ENCODE measurements at regions not wholly inside any gene's neighbourhood (a gene's known extent, or its start where the extent isn't known, plus 50 kb on each side); places are given as distances from the start of the nearest gene placed in this dataset.
"Not testable (repeated sequence)": the region's sequence is repeated elsewhere in the genome, so short reads cannot be mapped to it uniquely, and the experiment has no call there.

DNA sequence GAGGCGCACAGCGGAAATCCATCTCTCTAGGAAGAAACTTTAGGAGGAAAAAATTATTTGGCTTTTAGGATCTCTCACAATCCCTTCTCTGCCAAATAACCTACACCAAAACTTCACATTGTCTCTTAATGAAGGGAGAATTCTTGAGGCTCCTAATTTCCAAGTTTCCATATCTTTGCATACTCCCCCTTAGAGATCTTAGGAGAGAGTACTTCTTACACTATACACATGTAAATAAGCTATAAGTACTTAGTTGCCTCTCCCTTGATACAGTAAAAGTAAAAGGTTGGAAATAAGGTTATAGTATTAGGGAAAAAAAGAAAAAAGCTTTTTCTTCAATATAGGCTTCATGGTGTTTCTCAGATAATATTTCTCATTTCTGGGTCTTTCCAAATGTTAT is 596.7 kb downstream of the SATB2 start:
- H3K9me3 ChIP-seq (ENCODE audit: low read depth, low read length) = no peaks in the 10 kb centered on the region
- H3K4me2 ChIP-seq (ENCODE audit: insufficient read depth, low read length) = no peak overlapping the region
- no peak overlapping the region for H3K27ac ChIP-seq (ENCODE audit: low read depth, low read length)
- H4K20me1 ChIP-seq (ENCODE audit: insufficient read depth, low read length) = no peaks in the 10 kb centered on the region
- no peaks in the 10 kb centered on the region for H3K27me3 ChIP-seq (ENCODE audit: insufficient read depth, low read length)
- H3K79me2 ChIP-seq (ENCODE audit: insufficient read depth, low read length) = no peaks in the 10 kb centered on the region
- H2AFZ ChIP-seq (ENCODE audit: low read length) = no peak overlapping the region
- DNase-seq (ENCODE audit: insufficient read length, low spot score, missing footprints) = no peak
- H3K36me3 ChIP-seq (ENCODE audit: insufficient read depth, low read length) = no peaks in the 10 kb centered on the region
- no peaks in the 10 kb centered on the region for H3K4me1 ChIP-seq (ENCODE audit: insufficient read depth, low read length)
- TF ChIP-seq, protein P1, sequence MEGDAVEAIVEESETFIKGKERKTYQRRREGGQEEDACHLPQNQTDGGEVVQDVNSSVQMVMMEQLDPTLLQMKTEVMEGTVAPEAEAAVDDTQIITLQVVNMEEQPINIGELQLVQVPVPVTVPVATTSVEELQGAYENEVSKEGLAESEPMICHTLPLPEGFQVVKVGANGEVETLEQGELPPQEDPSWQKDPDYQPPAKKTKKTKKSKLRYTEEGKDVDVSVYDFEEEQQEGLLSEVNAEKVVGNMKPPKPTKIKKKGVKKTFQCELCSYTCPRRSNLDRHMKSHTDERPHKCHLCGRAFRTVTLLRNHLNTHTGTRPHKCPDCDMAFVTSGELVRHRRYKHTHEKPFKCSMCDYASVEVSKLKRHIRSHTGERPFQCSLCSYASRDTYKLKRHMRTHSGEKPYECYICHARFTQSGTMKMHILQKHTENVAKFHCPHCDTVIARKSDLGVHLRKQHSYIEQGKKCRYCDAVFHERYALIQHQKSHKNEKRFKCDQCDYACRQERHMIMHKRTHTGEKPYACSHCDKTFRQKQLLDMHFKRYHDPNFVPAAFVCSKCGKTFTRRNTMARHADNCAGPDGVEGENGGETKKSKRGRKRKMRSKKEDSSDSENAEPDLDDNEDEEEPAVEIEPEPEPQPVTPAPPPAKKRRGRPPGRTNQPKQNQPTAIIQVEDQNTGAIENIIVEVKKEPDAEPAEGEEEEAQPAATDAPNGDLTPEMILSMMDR (IDR thresholded peaks at IDR 0.05; ENCODE audit: extremely low read depth, low read depth, low read length) = no peak
- H3K4me3 ChIP-seq (ENCODE audit: insufficient read depth, low read length) = no peak overlapping the region

DNA sequence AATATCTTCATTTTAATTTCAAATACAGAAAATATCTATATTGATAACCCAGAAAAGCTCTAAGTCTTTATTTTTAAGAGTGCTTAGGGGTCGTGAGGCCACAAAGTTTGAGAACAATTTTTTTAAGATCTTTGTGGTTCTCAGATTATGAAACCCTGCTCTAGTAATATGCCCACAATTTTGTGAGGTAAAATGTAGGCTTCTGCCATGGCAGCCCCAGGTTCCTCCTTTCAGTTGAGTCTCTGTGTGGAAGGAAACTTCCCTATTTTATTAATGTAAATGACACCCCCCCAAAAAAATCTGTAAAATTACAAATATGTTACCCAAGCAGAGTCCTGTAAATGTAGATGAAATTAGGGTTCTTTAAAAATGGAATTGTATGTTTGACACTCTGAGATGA is 600.5 kb downstream of the SATB2 start:
- TF ChIP-seq, protein P1 (IDR thresholded peaks at IDR 0.05; ENCODE audit: extremely low read depth, low read depth, low read length) = no peak
- no peak overlapping the region for H2AFZ ChIP-seq (ENCODE audit: low read length)
- no peak overlapping the region for H3K4me2 ChIP-seq (ENCODE audit: insufficient read depth, low read length)
- H3K27me3 ChIP-seq (ENCODE audit: insufficient read depth, low read length) = no peaks in the 10 kb centered on the region
- DNase-seq (ENCODE audit: insufficient read length, low spot score, missing footprints) = no peak
- no peaks in the 10 kb centered on the region for H3K36me3 ChIP-seq (ENCODE audit: insufficient read depth, low read length)
- no peaks in the 10 kb centered on the region for H3K4me1 ChIP-seq (ENCODE audit: insufficient read depth, low read length)
- no peak overlapping the region for H3K4me3 ChIP-seq (ENCODE audit: insufficient read depth, low read length)
- no peaks in the 10 kb centered on the region for H3K79me2 ChIP-seq (ENCODE audit: insufficient read depth, low read length)
- no peaks in the 10 kb centered on the region for H4K20me1 ChIP-seq (ENCODE audit: insufficient read depth, low read length)
- H3K9me3 ChIP-seq (ENCODE audit: low read depth, low read length) = no peaks in the 10 kb centered on the region
- H3K27ac ChIP-seq (ENCODE audit: low read depth, low read length) = no peak overlapping the region

DNA sequence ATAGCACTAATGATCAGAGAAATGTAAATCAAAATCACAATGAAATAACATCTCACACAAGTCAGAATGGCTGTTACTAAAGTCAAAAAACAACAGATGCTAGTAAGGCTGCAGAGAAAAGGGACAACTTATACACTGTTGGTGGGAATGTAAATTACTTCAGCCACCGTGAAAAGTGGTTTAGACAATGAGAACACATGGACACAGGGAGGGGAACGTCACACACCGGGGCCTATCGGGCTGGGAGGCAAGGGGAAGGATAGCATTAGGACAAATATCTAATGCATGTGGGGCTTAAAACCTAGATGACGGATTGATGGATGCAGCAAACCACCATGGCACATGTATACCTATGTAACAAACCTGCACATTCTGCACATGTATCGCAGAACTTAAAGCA is 602.0 kb downstream of the SATB2 start:
- H3K36me3 ChIP-seq (ENCODE audit: insufficient read depth, low read length); H3K4me1 ChIP-seq (ENCODE audit: insufficient read depth, low read length); H4K20me1 ChIP-seq (ENCODE audit: insufficient read depth, low read length); DNase-seq (ENCODE audit: insufficient read length, low spot score, missing footprints); H3K9me3 ChIP-seq (ENCODE audit: low read depth, low read length); H3K27me3 ChIP-seq (ENCODE audit: insufficient read depth, low read length); H3K27ac ChIP-seq (ENCODE audit: low read depth, low read length); H2AFZ ChIP-seq (ENCODE audit: low read length); H3K4me2 ChIP-seq (ENCODE audit: insufficient read depth, low read length); H3K79me2 ChIP-seq (ENCODE audit: insufficient read depth, low read length); H3K4me3 ChIP-seq (ENCODE audit: insufficient read depth, low read length): not testable (repeated sequence)

DNA sequence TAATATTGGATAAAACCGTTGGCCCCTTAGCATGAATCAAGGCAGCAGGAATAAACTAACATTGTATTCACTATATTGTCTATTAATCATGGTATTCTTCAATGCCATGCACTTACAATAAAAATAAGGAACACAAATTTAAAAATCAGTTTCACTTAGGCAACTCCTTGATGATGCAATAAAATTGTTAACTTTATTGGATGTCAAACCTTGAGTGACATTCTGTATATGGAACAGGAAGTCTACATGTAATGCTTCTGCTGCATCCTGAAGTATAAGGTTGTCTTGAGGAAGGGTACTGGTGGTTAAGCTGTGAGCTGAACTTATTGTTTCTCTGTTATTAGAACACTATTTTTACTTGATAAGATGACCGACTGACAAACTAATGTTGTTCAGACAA is 605.5 kb downstream of the SATB2 start:
- Histone ChIP-seq H2AFZ (ENCODE audit: low read length) (no peak overlapping the region), H3K36me3 (ENCODE audit: insufficient read depth, low read length) (no peaks in the 10 kb centered on the region), H4K20me1 (ENCODE audit: insufficient read depth, low read length) (no peaks in the 10 kb centered on the region), H3K4me3 (ENCODE audit: insufficient read depth, low read length) (no peak overlapping the region), H3K27ac (ENCODE audit: low read depth, low read length) (no peak overlapping the region), H3K4me2 (ENCODE audit: insufficient read depth, low read length) (no peak overlapping the region), H3K9me3 (ENCODE audit: low read depth, low read length) (no peaks in the 10 kb centered on the region), H3K27me3 (ENCODE audit: insufficient read depth, low read length) (no peaks in the 10 kb centered on the region), H3K4me1 (ENCODE audit: insufficient read depth, low read length) (no peaks in the 10 kb centered on the region), H3K79me2 (ENCODE audit: insufficient read depth, low read length) (no peaks in the 10 kb centered on the region)
- DNase-seq (ENCODE audit: insufficient read length, low spot score, missing footprints) = no peak
- TF ChIP-seq, protein P1 (IDR thresholded peaks at IDR 0.05; ENCODE audit: extremely low read depth, low read depth, low read length) = no peak

DNA sequence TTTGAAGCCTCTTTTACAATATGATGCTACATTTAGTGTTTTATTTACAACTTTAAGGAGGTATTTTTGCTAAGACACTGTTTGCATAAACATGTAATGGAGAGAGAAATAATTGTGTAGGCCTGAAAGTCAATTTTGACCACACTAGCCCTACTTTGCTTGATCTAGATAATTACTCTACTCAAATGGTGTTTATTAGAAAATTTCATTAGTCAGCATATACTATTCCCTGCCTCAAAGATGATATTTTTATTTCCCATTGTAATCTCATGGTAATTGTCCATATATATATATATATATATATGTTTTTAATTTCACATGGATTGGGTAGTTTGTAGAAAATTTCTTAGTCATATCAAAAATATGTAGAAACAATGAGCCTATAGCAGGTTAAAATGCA is 632.2 kb downstream of the SATB2 start:
- Histone ChIP-seq H2AFZ (ENCODE audit: low read length) (no peak overlapping the region), H3K4me2 (ENCODE audit: insufficient read depth, low read length) (no peak overlapping the region), H4K20me1 (ENCODE audit: insufficient read depth, low read length) (no peaks in the 10 kb centered on the region), H3K27me3 (ENCODE audit: insufficient read depth, low read length) (no peaks in the 10 kb centered on the region), H3K36me3 (ENCODE audit: insufficient read depth, low read length) (no peaks in the 10 kb centered on the region), H3K9me3 (ENCODE audit: low read depth, low read length) (no peaks in the 10 kb centered on the region), H3K4me3 (ENCODE audit: insufficient read depth, low read length) (no peak overlapping the region), H3K79me2 (ENCODE audit: insufficient read depth, low read length) (no peaks in the 10 kb centered on the region), H3K4me1 (ENCODE audit: insufficient read depth, low read length) (no peaks in the 10 kb centered on the region), H3K27ac (ENCODE audit: low read depth, low read length) (no peak overlapping the region)
- no peak for DNase-seq (ENCODE audit: insufficient read length, low spot score, missing footprints)
- TF ChIP-seq, protein P1 (IDR thresholded peaks at IDR 0.05; ENCODE audit: extremely low read depth, low read depth, low read length) = no peak
